ENCODE measurements at regions not wholly inside any gene's neighbourhood (a gene's known extent, or its start where the extent isn't known, plus 50 kb on each side); places are given as distances from the start of the nearest gene placed in this dataset.
"Not testable (repeated sequence)": the region's sequence is repeated elsewhere in the genome, so short reads cannot be mapped to it uniquely, and the experiment has no call there.

DNA sequence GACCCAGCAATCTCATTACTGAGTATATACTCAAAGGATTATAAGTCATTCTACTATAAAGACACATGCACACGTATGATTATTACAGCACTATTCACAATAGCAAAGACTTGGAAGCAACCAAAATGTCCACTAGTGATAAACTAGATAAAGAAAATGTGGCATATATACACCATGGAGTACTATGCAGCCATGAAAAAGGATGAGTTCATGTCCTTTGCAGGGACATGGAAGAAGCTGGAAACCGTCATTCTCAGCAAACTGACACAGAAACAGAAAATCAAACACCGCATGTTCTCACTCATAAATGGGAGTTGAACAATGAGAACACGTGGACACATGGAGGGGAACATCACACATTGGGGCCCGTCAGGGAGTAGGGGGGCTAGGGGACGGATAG lies 1600.0 kb upstream of the NUDT12 start:
- H3K27ac Mint-ChIP-seq; H3K36me3 ChIP-seq (ENCODE audit: control insufficient read depth in 2 of 2, extremely low read depth in 1 of 2, insufficient read depth in 1 of 2, low read length in 1 of 2); H3K4me3 Mint-ChIP-seq; CTCF ChIA-PET; H3K27ac ChIP-seq (ENCODE audit: low read length); H3K36me3 Mint-ChIP-seq; H3K4me3 ChIP-seq (ENCODE audit: control insufficient read depth in 1 of 2, extremely low read depth in 1 of 2, low read length in 1 of 2); H3K4me1 ChIP-seq (ENCODE audit: control insufficient read depth in 1 of 2, extremely low read depth in 1 of 2, insufficient read depth in 2 of 2, low read length in 2 of 2); H3K27me3 ChIP-seq (replicated peaks in 1 of 2; ENCODE audit: control insufficient read depth in 2 of 2, extremely low read depth in 1 of 2, insufficient read depth in 2 of 2, low read length in 1 of 2); ATAC-seq (replicated peaks in 1 of 4); H3K4me1 Mint-ChIP-seq; H3K9me3 ChIP-seq; H3K27me3 Mint-ChIP-seq; DNase-seq; POLR2A ChIA-PET: not testable (repeated sequence)
- no CpG with 5 or more reads among the region's 6 CpGs for WGBS (ENCODE audit: insufficient coverage)
- H3K9me3 Mint-ChIP-seq: peaks cover 5 to 11% (median 7%) of the 10 kb centered on the region in 3 donors

DNA sequence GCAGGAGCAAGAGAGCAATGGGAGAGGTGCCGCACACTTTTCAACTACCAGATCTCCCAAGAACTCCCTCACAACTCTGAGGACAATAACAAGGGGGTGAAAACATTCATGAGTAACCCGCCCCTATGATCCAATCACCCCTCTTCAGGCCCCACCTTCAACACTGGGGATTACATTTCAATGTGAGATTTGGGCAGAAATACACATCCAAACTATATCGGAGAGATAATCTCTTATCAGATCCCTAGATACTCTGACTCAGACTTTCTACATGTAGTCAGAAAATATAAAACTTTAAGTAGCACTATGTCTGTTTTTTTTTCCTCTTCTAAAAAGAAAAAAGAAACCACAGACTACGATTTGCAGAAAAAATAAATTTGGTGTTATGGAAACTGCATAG lies 1595.9 kb upstream of the NUDT12 start:
- Mint-ChIP-seq H3K27me3 (no peaks in the 10 kb centered on the region), H3K4me1 (no peaks in the 10 kb centered on the region), H3K36me3 (no peaks in the 10 kb centered on the region), H3K27ac (no peak overlapping the region), H3K9me3 (peaks cover 9 to 22% (median 9%) of the 10 kb centered on the region in 3 donors), H3K4me3 (no peak overlapping the region)
- POLR2A ChIA-PET: no interaction called here
- Histone ChIP-seq H3K4me3 (ENCODE audit: control insufficient read depth in 1 of 2, extremely low read depth in 1 of 2, low read length in 1 of 2) (no peak overlapping the region), H3K27ac (ENCODE audit: low read length) (no peak overlapping the region), H3K9me3 (no peaks in the 10 kb centered on the region), H3K27me3 (replicated peaks in 1 of 2; ENCODE audit: control insufficient read depth in 2 of 2, extremely low read depth in 1 of 2, insufficient read depth in 2 of 2, low read length in 1 of 2) (no peaks in the 10 kb centered on the region), H3K4me1 (ENCODE audit: control insufficient read depth in 1 of 2, extremely low read depth in 1 of 2, insufficient read depth in 2 of 2, low read length in 2 of 2) (no peaks in the 10 kb centered on the region), H3K36me3 (ENCODE audit: control insufficient read depth in 2 of 2, extremely low read depth in 1 of 2, insufficient read depth in 1 of 2, low read length in 1 of 2) (no peaks in the 10 kb centered on the region)
- ATAC-seq (replicated peaks in 1 of 4): no peak
- CTCF ChIA-PET: no interaction called here
- WGBS (ENCODE audit: insufficient coverage): no CpG with 5 or more reads among the region's 4 CpGs
- DNase-seq: no peak

GRCh38 chr5:105150323-105150722 lies 1587.7 kb upstream of the NUDT12 start:
- H3K4me1 Mint-ChIP-seq: no peaks in the 10 kb centered on the region
- H3K27ac ChIP-seq (ENCODE audit: low read length): no peak overlapping the region
- POLR2A ChIA-PET: no interaction called here
- H3K27me3 Mint-ChIP-seq: no peaks in the 10 kb centered on the region
- H3K4me3 Mint-ChIP-seq: no peak overlapping the region
- CTCF ChIA-PET: no interaction called here
- ATAC-seq (replicated peaks in 1 of 4) (no peak), DNase-seq (no peak)
- H3K9me3 Mint-ChIP-seq: peaks cover 11 to 19% (median 13%) of the 10 kb centered on the region in 3 donors
- no peak overlapping the region for H3K27ac Mint-ChIP-seq
- 80% methylated on average over 2 of the region's 3 CpGs for WGBS (ENCODE audit: insufficient coverage)
- H3K4me3 ChIP-seq (ENCODE audit: control insufficient read depth in 1 of 2, extremely low read depth in 1 of 2, low read length in 1 of 2): no peak overlapping the region
- H3K36me3 ChIP-seq (ENCODE audit: control insufficient read depth in 2 of 2, extremely low read depth in 1 of 2, insufficient read depth in 1 of 2, low read length in 1 of 2): no peaks in the 10 kb centered on the region
- H3K27me3 ChIP-seq (replicated peaks in 1 of 2; ENCODE audit: control insufficient read depth in 2 of 2, extremely low read depth in 1 of 2, insufficient read depth in 2 of 2, low read length in 1 of 2): no peaks in the 10 kb centered on the region
- H3K36me3 Mint-ChIP-seq: no peaks in the 10 kb centered on the region
- H3K9me3 ChIP-seq: no peaks in the 10 kb centered on the region
- no peaks in the 10 kb centered on the region for H3K4me1 ChIP-seq (ENCODE audit: control insufficient read depth in 1 of 2, extremely low read depth in 1 of 2, insufficient read depth in 2 of 2, low read length in 2 of 2)

- WGBS (ENCODE audit: insufficient coverage): no CpG with 5 or more reads among the region's 2 CpGs
- Mint-ChIP-seq H3K36me3 (no peaks in the 10 kb centered on the region), H3K27ac (no peak overlapping the region), H3K4me3 (no peak overlapping the region), H3K4me1 (no peaks in the 10 kb centered on the region), H3K27me3 (no peaks in the 10 kb centered on the region), H3K9me3 (peaks cover 4 to 8% (median 5%) of the 10 kb centered on the region in 3 donors)
- ChIA-PET POLR2A (no interaction called here), CTCF (no interaction called here)
- Histone ChIP-seq H3K9me3 (no peaks in the 10 kb centered on the region), H3K36me3 (ENCODE audit: control insufficient read depth in 2 of 2, extremely low read depth in 1 of 2, insufficient read depth in 1 of 2, low read length in 1 of 2) (no peaks in the 10 kb centered on the region), H3K4me3 (ENCODE audit: control insufficient read depth in 1 of 2, extremely low read depth in 1 of 2, low read length in 1 of 2) (no peak overlapping the region), H3K4me1 (ENCODE audit: control insufficient read depth in 1 of 2, extremely low read depth in 1 of 2, insufficient read depth in 2 of 2, low read length in 2 of 2) (no peaks in the 10 kb centered on the region), H3K27ac (ENCODE audit: low read length) (no peak overlapping the region), H3K27me3 (replicated peaks in 1 of 2; ENCODE audit: control insufficient read depth in 2 of 2, extremely low read depth in 1 of 2, insufficient read depth in 2 of 2, low read length in 1 of 2) (no peaks in the 10 kb centered on the region)
- DNase-seq: no peak
- no peak for ATAC-seq (replicated peaks in 1 of 4)
These were observed 1584.3 kb upstream of the NUDT12 start for GRCh38 chr5:105146867-105147266.

DNA sequence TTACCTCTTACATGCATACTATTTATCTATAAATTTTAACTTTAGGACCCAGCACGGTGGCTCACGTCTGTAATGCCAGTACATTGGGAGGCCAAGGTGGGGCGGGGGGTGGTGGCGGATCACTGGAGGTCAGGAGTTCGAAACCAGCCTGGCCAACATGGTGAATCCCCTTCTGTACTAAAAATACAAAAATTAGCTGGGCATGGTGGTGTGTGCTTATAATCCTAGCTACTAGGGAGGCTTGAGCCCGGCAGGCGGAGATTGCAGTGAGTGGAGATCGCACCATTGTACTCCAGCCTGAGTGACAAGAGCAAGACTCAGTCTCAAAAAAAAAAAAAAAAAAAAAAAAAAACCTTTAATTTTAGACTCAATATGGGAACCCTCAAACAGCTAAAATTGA lies 1582.6 kb upstream of the NUDT12 start:
- POLR2A ChIA-PET: no interaction called here
- CTCF ChIA-PET: no interaction called here
- Mint-ChIP-seq H3K36me3 (no peaks in the 10 kb centered on the region), H3K9me3 (peaks cover under 1 to 5% (median 4%) of the 10 kb centered on the region in 3 donors), H3K27ac (no peak overlapping the region), H3K4me1 (no peaks in the 10 kb centered on the region), H3K27me3 (no peaks in the 10 kb centered on the region), H3K4me3 (no peak overlapping the region)
- no peaks in the 10 kb centered on the region for H3K4me1 ChIP-seq (ENCODE audit: control insufficient read depth in 1 of 2, extremely low read depth in 1 of 2, insufficient read depth in 2 of 2, low read length in 2 of 2)
- no peaks in the 10 kb centered on the region for H3K9me3 ChIP-seq
- no peak overlapping the region for H3K4me3 ChIP-seq (ENCODE audit: control insufficient read depth in 1 of 2, extremely low read depth in 1 of 2, low read length in 1 of 2)
- WGBS (ENCODE audit: insufficient coverage): 90% methylated on average over 2 of the region's 8 CpGs
- H3K27me3 ChIP-seq (replicated peaks in 1 of 2; ENCODE audit: control insufficient read depth in 2 of 2, extremely low read depth in 1 of 2, insufficient read depth in 2 of 2, low read length in 1 of 2): no peaks in the 10 kb centered on the region
- no peaks in the 10 kb centered on the region for H3K36me3 ChIP-seq (ENCODE audit: control insufficient read depth in 2 of 2, extremely low read depth in 1 of 2, insufficient read depth in 1 of 2, low read length in 1 of 2)
- H3K27ac ChIP-seq (ENCODE audit: low read length): no peak overlapping the region
- no peak for DNase-seq
- ATAC-seq (replicated peaks in 1 of 4): no peak

DNA sequence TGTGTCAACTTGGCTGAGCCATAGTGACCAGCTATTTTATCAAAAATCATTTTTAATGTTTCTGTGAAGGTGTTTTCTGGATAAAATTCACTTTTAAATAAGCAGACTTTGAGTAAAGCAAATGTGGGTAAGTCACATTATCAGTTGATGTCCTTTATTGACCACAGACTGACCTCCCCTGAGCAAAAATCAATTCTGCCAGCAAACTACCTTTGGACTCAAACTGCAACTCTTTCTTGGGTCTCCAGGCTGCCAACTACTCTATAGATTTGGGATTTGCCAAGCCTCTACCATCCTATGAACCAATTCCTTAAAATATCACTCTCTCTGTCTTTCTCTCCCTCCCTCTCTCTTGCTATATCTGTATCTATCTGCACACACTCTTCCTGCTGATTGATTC lies 1571.7 kb upstream of the NUDT12 start:
- CTCF ChIA-PET: no interaction called here
- POLR2A ChIA-PET: no interaction called here
- Mint-ChIP-seq H3K4me3 (no peak overlapping the region), H3K27me3 (no peaks in the 10 kb centered on the region), H3K27ac (no peak overlapping the region), H3K9me3 (peaks cover 13 to 43% (median 23%) of the 10 kb centered on the region in 3 donors), H3K4me1 (no peaks in the 10 kb centered on the region), H3K36me3 (no peaks in the 10 kb centered on the region)
- Histone ChIP-seq H3K4me1 (ENCODE audit: control insufficient read depth in 1 of 2, extremely low read depth in 1 of 2, insufficient read depth in 2 of 2, low read length in 2 of 2) (no peaks in the 10 kb centered on the region), H3K9me3 (no peaks in the 10 kb centered on the region), H3K27ac (ENCODE audit: low read length) (no peak overlapping the region), H3K36me3 (ENCODE audit: control insufficient read depth in 2 of 2, extremely low read depth in 1 of 2, insufficient read depth in 1 of 2, low read length in 1 of 2) (no peaks in the 10 kb centered on the region), H3K27me3 (replicated peaks in 1 of 2; ENCODE audit: control insufficient read depth in 2 of 2, extremely low read depth in 1 of 2, insufficient read depth in 2 of 2, low read length in 1 of 2) (no peaks in the 10 kb centered on the region), H3K4me3 (ENCODE audit: control insufficient read depth in 1 of 2, extremely low read depth in 1 of 2, low read length in 1 of 2) (no peak overlapping the region)
- ATAC-seq (replicated peaks in 1 of 4) (no peak), DNase-seq (no peak)

- no peaks in the 10 kb centered on the region for H3K4me1 ChIP-seq (ENCODE audit: control insufficient read depth in 1 of 2, extremely low read depth in 1 of 2, insufficient read depth in 2 of 2, low read length in 2 of 2)
- H3K4me3 ChIP-seq (ENCODE audit: control insufficient read depth in 1 of 2, extremely low read depth in 1 of 2, low read length in 1 of 2): no peak overlapping the region
- H3K27me3 ChIP-seq (replicated peaks in 1 of 2; ENCODE audit: control insufficient read depth in 2 of 2, extremely low read depth in 1 of 2, insufficient read depth in 2 of 2, low read length in 1 of 2): no peaks in the 10 kb centered on the region
- Mint-ChIP-seq H3K4me3 (no peak overlapping the region), H3K4me1 (no peaks in the 10 kb centered on the region), H3K27me3 (no peaks in the 10 kb centered on the region), H3K9me3 (peaks cover 14 to 40% (median 22%) of the 10 kb centered on the region in 3 donors), H3K27ac (no peak overlapping the region), H3K36me3 (no peaks in the 10 kb centered on the region)
- no peaks in the 10 kb centered on the region for H3K9me3 ChIP-seq
- no CpG with 5 or more reads among the region's 3 CpGs for WGBS (ENCODE audit: insufficient coverage)
- CTCF ChIA-PET: no interaction called here
- no peak overlapping the region for H3K27ac ChIP-seq (ENCODE audit: low read length)
- H3K36me3 ChIP-seq (ENCODE audit: control insufficient read depth in 2 of 2, extremely low read depth in 1 of 2, insufficient read depth in 1 of 2, low read length in 1 of 2): no peaks in the 10 kb centered on the region
- POLR2A ChIA-PET: no interaction called here
- DNase-seq: no peak
- no peak for ATAC-seq (replicated peaks in 1 of 4)
These were observed 1570.5 kb upstream of the NUDT12 start for GRCh38 chr5:105133087-105133486.

All from T-cell (primary cell).